ENCODE measurements at regions not wholly inside any gene's neighbourhood (a gene's known extent, or its start where the extent isn't known, plus 50 kb on each side); places are given as distances from the start of the nearest gene placed in this dataset.
"Not testable (repeated sequence)": the region's sequence is repeated elsewhere in the genome, so short reads cannot be mapped to it uniquely, and the experiment has no call there.

GRCh38 chr1:73066866-73067265, 784.5 kb upstream of the NEGR1 start:
- no peak for DNase-seq (ENCODE audit: low read depth)

GRCh38 chr1:73065339-73066041, 783.2 kb upstream of the NEGR1 start:
- no peak for DNase-seq (ENCODE audit: low read depth)

- no peak for DNase-seq (ENCODE audit: low read depth)
Observed at GRCh38 chr1:73056826-73057225, 774.5 kb upstream of the NEGR1 start.

- DNase-seq (ENCODE audit: low read depth), result peak; percentile 5
Observed at GRCh38 chr1:73044241-73045036, 762.1 kb upstream of the NEGR1 start.

- DNase-seq (ENCODE audit: low read depth), result no peak
Observed at GRCh38 chr1:73042403-73042802, 760.1 kb upstream of the NEGR1 start.

- DNase-seq (ENCODE audit: low read depth), result no peak
Observed at GRCh38 chr1:73040811-73041210, 758.5 kb upstream of the NEGR1 start.

- no peak for DNase-seq (ENCODE audit: low read depth)
Observed at GRCh38 chr1:73034271-73034670, 751.9 kb upstream of the NEGR1 start.

GRCh38 chr1:73033640-73034039, 751.3 kb upstream of the NEGR1 start:
- no peak for DNase-seq (ENCODE audit: low read depth)

GRCh38 chr1:73029571-73029970, 747.2 kb upstream of the NEGR1 start:
- no peak for DNase-seq (ENCODE audit: low read depth)

- no peak for DNase-seq (ENCODE audit: low read depth)
Observed at GRCh38 chr1:73026114-73026513, 743.8 kb upstream of the NEGR1 start.

- no peak for DNase-seq (ENCODE audit: low read depth)
Observed at GRCh38 chr1:73009938-73010337, 727.6 kb upstream of the NEGR1 start.

GRCh38 chr1:73009311-73009710, 727.0 kb upstream of the NEGR1 start:
- no peak for DNase-seq (ENCODE audit: low read depth)

GRCh38 chr1:72997624-72998023, 715.3 kb upstream of the NEGR1 start:
- DNase-seq (ENCODE audit: low read depth), result no peak

GRCh38 chr1:72997041-72997440, 714.7 kb upstream of the NEGR1 start:
- no peak for DNase-seq (ENCODE audit: low read depth)

- DNase-seq (ENCODE audit: low read depth), result not testable (repeated sequence)
Observed at GRCh38 chr1:72987871-72988270, 705.5 kb upstream of the NEGR1 start.

- no peak for DNase-seq (ENCODE audit: low read depth)
Observed at GRCh38 chr1:72986591-72987290, 704.4 kb upstream of the NEGR1 start.

- not testable (repeated sequence) for DNase-seq (ENCODE audit: low read depth)
Observed at GRCh38 chr1:72985024-72985423, 702.7 kb upstream of the NEGR1 start.

- DNase-seq (ENCODE audit: low read depth), result not testable (repeated sequence)
Observed at GRCh38 chr1:72983011-72983410, 700.7 kb upstream of the NEGR1 start.

- DNase-seq (ENCODE audit: low read depth), result no peak
Observed at GRCh38 chr1:72969461-72969860, 687.1 kb upstream of the NEGR1 start.

- DNase-seq (ENCODE audit: low read depth), result no peak
Observed at GRCh38 chr1:72954943-72955342, 672.6 kb upstream of the NEGR1 start.

- DNase-seq (ENCODE audit: low read depth), result not testable (repeated sequence)
Observed at GRCh38 chr1:72950900-72951299, 668.6 kb upstream of the NEGR1 start.

- DNase-seq (ENCODE audit: low read depth), result no peak
Observed at GRCh38 chr1:72946903-72947499, 664.7 kb upstream of the NEGR1 start.

All from LHCN-M2 (cell line).